HG02885 (cell line): ENCODE measurements at regions not wholly inside any gene's neighbourhood (a gene's known extent, or its start where the extent isn't known, plus 50 kb on each side); places are given as distances from the start of the nearest gene placed in this dataset.
"Not testable (repeated sequence)": the region's sequence is repeated elsewhere in the genome, so short reads cannot be mapped to it uniquely, and the experiment has no call there.

Experiments
- ATAC-seq: cut with Tn5 transposase; IDR thresholded peaks from one replicate; pipeline ENCODE4 v1.9.1; 2021; ENCODE audit warnings: mild to moderate bottlenecking; ENCODE audit not compliant: unreplicated experiment, poor library complexity

DNA sequence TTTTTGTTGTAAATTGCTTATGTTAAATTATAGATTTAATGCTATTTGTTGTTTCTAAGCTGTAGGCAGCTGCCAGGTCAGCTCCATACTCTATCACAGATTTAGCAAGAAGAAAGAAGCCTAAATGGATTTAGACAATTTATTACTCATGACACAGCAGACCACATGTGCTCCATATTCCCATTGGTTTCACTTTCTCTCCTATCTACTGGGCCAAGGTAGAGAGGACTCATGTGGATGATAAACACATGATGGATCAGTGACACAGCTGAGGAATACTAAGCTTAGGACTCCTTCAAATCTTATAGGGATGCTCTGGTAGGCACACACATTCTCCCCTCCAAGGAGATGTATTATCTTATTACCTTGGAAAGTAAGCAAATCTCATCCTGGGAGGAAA is 553.0 kb upstream of the ADGRB3 start:
- no peak for ATAC-seq

DNA sequence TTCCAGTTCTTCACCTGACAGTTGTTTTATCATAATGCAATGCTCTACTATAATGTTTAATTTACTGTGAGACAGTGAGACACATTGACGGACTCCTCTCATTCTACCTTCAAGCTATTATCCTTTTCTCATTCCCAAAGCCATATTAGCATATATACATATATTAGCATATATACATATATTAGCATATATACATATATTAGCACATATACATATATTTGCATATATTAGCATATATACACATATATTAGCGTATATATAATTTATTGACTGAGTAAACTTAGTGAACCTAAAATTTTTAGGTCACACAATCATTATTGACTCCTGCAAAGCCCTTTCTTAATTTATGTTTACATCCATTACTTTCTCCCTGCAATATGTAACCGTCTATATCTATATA is 555.0 kb upstream of the ADGRB3 start:
- ATAC-seq: no peak

DNA sequence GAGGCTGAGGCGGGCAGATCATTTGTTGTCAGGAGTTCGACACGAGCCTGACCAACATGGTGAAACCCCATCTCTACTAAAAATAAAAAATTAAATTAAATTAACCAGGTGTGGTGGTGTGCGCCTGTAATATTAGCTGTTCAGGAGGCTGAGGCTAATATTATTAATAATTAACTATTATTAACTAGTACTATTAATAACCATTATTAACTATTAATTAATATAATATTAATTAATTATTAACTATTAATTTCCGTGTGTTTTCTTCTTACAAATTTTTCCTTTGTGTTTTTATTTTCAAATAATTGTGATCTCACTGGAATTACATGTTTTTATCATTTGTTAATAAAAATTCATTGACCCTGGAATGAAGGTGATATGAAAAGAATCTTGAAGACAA is 557.4 kb upstream of the ADGRB3 start:
- ATAC-seq: no peak

DNA sequence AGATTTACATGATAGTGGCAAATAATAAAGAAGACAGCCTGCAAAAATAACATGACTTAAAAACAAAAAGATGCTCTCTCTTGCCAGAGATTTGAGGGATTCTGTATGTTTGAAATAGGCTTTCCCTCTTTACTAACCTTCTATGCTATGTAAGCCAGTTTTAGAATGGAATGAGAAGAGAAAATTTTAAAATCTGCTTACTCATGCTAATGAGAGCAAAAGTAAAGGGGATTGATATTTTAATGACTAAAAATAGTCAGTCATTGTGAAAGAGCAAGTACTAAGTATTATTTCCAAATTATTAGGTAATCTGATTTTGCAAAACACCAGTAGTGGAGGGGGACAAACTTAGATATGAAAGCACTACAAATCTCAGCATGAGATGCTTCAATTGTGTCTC is 563.3 kb upstream of the ADGRB3 start:
- ATAC-seq: no peak

DNA sequence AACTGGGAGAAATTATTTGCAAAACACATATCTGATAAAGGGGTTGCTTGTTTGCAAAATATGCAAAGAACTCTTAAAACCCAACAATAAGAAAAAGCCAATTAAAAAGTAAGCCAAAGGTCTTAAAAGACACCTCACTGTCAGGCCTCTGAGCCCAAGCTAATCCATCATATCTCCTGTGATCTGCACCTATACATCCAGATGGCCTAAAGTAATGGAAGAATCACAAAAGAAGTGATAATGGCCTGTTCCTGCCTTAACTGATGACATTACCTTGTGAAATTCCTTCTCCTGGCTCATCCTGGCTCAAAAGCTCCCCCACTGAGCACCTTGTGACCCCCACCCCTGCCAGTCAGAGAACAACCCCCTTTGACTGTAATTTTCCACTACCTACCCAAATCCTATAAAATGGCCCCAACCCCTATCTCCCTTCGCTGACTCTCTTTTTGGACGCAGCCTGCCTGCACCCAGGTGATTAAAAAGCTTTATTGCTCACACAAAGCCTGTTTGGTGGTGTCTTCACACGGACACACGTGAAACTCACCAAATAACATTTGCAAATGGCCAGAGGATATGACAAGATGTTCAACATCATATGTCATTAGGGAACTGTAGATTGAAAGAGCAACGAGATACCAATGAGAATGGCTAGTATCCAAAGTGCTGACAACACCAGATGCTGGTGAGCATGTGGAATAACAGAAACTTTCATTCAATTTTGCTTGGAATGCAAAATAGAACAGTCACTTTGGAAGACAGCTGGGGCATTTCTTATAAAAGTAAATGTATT is 565.0 kb upstream of the ADGRB3 start:
- no peak for ATAC-seq

DNA sequence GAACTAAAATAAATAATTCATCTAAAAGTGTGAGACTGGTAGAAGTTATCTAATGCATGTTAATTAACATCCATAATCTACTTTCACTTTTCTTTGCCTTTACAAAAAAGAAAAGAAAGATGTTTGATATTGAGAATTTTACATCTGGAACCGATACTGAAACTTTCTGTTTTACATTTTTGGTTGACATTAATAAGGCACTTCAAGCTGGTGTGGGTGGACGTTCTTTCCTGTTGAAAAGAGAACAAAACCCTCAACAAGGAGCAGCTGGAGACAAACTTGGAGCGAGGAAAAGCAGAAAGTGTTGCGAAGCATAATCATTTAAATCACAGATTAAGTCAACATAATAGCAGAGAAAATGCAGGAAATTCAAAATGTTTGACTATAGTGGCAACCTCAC is 575.2 kb upstream of the ADGRB3 start:
- peak; percentile 90 for ATAC-seq

DNA sequence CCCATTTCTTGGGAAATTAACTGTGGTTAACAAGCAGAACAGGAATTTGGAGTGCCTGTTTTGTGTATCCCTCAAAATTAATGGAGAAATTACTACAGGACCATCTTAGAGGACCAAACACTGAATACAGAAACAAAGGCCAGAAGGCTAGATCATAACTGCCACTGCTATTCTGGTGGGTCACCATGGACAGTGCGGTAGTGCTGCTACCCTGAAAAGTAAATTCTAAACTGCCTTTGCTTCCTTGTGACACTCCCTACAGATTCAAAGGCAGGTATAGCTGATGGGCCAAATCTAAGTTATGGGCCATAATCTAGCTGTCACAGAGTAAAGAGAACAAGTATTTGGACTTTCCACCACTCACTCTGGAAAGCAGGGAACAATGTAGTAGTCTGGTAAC is 575.8 kb upstream of the ADGRB3 start:
- ATAC-seq: peak; percentile 19

DNA sequence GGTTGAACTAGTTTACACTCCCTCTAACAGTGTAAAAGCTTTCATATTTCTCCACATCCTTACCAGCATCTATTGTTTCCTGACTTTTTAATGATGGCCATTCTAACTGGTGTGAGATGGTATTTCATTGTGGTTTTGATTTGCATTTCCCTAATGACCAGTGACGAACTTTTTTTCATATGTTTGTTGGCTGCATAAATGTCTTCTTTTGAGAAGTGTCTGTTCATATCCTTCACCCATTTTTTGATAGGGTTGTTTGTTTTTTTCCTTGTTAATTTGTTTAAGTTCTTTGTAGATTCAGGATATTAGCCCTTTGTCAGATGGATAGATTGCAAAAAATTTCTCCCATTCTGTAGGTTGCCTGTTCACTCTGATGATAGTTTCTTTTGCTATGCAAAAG is 578.5 kb upstream of the ADGRB3 start:
- not testable (repeated sequence) for ATAC-seq

DNA sequence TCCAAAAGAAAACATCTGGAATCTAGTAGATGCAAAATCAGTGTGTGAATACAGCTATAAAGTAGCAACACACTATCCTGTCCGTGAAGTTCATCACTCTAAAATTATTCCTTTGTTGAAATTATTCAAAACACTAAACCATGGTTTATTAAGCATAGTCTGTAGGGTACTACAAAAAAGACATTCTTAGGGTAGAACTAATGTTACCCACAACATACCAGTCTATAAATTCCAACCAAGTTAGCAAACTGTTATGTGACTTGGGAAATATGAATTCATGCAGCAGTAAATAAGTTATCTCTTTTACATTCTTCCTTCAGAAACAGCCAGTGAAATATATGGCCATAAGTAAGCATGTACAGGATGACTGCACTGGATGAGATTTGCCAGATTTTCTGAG is 580.3 kb upstream of the ADGRB3 start:
- no peak for ATAC-seq

DNA sequence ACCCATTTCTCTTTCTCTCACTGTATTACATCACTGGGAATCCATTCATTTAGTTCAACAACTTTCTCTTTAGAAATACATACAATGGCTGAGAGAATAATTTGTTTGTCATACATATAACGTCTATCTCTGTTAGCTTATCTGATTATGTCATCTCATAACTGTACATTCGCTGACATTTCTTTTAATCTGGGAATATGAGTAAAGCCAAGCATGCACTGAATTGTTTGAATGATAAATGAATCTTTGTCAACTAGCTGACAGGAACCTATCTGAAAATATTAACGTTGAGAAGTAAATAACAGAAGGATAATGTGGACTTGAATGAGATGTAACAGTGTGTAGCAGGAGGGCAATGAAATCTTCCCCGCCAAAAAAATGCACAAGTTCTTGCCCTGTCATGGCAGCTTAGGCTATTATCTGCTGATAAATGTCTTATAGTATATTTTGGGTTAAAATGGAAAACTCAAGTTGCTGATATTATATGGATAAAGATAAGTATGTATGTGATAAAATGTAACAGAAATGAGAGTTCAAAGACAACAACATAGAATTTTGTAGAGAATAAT is 581.2 kb upstream of the ADGRB3 start:
- no peak for ATAC-seq

DNA sequence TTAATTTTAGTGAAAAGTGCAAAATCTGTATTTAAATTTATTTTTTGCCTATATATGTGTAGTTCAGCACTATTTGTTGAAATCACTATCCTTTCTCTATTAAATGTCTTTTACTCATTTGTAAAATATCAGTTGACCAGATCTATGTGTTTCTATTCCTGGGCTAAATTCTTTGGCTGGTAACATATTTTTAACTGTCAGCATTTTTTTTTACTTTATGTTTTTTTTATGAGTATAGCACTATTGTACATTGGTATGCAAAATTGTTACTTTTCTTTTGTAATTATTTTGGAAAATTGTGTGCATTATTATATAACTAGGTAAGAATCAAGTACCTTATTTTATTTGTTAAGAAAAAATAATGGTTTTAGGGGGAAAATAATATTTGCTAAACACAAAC is 582.8 kb upstream of the ADGRB3 start:
- no peak for ATAC-seq

DNA sequence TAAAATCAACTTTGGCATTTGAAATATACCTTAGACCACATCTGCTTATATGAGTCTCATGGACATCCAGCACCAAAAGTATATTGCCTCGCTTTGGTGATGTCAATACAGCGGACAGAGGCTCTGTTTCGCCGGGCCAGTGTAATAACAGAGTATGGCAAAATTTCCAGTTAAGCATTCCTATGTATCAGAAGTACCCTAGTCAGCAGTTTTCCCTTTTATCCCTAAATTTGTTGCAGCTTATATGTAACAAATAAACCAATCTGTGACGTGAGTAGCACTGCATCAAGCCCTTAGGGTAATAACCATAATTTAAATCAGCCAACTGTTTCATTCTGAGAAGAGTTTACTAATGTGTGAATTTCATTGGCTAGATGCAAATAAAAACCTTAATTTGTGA is 585.5 kb upstream of the ADGRB3 start:
- no peak for ATAC-seq

DNA sequence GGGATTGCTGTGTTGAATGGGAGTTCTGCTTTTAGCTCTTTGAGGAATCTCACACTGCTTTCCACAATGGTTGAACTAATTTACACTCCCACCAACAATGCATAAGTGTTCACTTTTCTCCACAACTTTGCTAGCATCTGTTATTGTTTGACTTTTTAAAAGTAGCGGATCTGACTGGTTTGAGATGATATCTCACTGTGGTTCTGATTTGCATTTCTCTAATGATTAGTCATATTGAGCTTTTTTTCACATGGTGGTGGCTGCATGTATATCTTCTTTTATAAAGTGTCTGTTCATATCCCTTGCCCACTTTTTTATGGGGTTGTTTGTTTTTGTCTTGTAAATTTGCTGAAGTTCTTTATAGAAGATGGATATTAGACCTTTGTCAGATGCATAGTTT is 588.3 kb upstream of the ADGRB3 start:
- no peak for ATAC-seq

DNA sequence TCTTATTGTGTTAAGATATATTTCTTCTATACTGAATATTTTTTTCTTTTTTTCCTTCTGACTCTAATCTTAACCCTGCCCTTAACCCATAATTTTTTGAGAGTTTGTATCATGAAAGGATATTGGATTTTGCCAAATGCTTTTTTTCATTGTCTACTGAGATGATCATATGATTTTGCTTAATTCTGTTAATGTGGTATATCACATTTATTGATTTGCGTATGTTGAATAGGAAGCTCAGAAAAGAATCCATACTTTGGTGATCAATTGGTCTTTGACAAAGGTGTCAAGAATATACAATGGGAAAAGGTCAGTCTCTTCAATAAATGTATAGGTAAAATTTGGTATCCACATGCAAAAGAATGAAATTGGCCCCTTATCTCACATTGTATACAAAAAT is 588.8 kb upstream of the ADGRB3 start:
- no peak for ATAC-seq

DNA sequence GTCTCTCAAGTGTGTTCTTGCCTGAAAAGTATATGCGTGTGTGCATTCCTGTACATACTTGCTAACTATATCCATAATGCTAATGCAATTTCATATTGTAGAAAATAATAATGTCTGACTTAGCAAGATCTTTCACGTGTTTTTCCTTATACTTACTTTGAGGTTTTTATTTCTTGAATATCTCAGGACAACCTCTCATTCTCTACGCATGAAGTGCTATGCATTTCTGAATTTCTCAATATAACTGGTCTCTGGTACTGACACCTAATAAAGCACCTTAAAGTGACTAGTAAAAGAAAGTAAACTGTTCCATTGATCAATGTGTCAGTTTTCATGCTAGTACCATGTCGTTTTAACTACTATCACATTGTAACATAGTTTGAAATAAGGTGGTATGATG is 589.9 kb upstream of the ADGRB3 start:
- no peak for ATAC-seq

DNA sequence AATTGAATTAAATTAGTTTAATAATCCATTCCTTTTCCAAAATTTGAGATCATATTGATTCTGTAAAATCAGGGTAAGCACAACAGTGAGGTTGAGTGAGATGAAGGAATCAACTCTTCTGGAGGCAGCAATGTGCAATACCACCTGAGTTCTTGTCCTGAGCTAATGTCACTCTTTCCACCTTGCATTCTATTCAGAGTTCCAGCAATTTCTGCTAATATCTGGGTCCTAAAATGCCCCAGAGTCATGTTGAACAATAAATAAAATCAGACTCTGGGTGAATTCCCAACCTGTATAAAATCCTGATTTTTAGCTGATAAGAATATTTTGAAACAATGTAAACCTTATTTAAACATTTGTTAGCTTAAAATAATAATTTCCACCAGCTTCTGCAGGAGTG is 590.8 kb upstream of the ADGRB3 start:
- no peak for ATAC-seq

DNA sequence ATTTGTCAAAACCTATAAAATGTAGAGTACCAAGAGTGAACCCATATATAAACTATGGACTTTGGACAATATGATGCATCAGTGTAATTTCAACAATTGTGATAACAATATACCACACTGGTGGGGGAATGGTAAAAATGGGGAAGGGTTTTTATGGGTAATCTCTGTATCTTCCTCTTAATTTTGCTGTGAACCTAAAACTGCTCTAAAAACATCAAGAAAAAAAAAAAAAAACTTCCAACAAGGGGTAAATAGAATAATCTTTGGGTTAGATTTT is 592.0 kb upstream of the ADGRB3 start:
- no peak for ATAC-seq

DNA sequence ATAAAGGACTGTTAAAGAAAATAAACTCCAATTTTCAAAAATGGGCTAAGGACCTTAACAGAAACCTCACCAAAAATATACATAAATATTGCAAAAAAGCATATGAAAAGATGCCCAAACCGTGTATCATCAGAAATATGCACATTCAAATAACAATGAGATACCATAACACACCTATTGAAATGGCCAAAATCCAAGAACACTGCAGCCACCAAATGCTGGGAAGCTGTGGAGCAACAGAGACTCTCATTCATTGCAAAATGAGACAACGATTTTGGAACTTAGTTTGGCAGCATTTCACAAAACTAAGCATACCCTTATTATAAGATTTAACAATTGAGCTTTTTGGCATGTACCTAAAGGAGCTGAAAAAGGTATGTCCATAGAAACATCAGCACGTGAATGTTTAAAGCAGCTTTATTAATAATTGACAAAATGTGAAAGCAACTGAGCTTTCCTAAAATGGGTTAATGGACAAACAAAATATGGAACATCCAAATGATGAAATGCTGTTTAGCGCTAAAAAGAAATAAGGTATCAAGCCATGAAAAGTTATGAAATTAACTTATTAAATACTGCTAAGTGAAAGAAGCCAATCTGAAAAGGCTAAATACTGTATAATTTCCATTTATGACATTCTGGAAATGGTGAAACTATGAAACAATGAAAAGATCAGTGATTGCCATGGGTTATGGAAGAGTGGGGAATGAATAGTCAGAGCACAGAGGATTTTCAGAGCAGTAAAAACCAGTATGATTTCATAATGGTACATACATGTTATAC is 592.6 kb upstream of the ADGRB3 start:
- no peak for ATAC-seq

DNA sequence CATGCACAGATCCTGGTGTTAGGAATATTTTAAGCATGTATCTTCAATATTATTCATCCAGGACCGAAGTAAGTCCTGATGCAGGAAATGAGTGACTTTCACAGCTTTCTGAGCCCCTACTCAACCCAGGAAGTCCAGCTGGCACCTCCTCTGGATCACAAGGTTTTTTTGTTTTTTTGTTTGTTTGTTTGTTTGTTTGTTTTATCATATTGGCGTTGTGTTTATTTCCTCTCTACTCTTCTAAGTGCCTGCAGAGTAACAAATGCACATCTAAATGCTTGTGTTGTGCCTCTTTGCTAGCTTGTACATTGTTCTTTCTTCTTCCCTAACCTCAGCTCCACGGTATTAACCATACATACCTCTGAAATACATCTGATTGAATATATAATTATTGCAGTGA is 594.3 kb upstream of the ADGRB3 start:
- no peak for ATAC-seq

DNA sequence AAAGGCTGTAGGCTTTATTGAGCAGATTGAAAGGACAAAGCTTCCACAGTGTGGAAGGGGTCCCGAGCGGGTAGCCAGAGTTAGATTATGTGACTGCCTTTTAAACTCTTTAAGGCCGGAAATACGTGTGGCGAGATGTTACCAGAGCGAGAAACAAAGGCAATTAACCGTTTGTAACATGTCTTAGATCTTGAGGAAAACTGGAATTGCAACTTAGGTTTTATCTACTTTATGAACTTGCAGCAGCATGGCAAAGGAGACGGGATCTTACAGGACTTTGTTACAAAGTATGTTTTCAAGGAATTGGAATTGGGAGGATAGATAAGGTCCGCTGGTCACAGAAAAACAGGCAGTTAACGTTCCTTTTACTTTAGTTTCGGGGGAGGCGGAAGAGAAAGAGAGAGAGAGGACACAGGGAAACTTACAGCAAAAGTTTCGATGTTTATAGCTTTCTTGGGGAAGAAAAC is 594.7 kb upstream of the ADGRB3 start:
- no peak for ATAC-seq

DNA sequence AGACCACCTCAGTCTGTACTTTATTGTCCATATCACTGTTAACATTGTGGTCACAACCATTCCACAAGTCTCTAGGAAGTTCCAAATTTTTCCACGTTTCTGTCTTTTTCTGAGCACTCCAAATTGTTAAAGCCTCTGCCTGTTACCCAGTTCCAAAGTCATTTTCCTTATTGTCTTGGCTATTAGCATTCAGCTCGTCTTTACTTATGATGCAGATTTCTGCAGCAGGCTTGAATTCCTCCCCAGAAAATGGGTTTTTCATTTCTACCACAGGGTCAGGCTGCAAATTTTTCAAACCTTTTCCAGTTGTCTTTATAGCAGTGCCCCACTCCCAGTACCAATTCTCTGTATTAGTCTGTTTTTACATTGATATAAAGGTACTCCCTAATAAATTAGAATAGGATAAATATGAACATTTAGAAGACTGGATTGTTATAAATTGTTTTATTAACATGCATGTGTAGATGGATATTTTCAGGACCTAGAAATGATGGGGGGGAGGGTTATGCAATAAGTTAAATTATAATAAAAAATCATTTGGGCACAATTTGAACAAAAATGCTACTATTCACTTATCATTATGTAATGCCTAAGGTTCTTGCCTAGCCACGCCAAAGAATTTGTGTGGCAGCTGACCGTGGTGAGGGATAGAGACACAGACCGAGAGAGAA is 595.3 kb upstream of the ADGRB3 start:
- ATAC-seq: no peak
